ENCODE measurements at regions not wholly inside any gene's neighbourhood (a gene's known extent, or its start where the extent isn't known, plus 50 kb on each side); places are given as distances from the start of the nearest gene placed in this dataset.
"Not testable (repeated sequence)": the region's sequence is repeated elsewhere in the genome, so short reads cannot be mapped to it uniquely, and the experiment has no call there.

DNA sequence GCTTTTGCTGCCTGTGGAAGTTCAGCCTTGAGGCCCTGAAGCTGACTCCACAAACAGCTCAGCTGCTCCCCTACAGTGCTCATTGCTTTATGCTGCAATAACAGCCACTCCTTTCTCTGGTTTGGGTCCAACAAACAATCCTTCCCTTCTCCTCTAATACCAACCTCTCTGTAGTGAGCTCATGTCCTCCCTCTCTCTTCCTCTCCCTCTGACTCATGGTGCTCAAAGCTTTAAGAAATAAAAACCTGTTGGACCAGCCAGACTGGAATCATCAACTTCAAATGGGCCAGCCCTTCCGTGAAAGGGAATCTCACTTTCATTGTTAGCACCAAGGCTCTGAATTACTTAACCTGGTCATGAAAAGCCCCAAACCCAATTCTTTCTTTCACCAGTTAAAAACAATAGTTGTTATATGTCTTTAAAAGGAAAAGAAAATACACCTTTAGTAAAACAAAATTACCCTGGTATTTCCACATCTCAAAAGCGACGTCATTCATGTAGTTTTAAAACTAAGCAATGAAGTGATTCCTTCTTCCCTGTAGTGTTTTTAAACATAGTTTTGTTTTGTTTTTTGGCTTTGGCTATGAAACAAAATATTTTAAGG, 126.4 kb downstream of the DUSP6 start:
- peak; percentile 71 for DNase-seq

GRCh38 chr12:89225401-89225800, 126.9 kb downstream of the DUSP6 start:
- DNase-seq = no peak

DNA sequence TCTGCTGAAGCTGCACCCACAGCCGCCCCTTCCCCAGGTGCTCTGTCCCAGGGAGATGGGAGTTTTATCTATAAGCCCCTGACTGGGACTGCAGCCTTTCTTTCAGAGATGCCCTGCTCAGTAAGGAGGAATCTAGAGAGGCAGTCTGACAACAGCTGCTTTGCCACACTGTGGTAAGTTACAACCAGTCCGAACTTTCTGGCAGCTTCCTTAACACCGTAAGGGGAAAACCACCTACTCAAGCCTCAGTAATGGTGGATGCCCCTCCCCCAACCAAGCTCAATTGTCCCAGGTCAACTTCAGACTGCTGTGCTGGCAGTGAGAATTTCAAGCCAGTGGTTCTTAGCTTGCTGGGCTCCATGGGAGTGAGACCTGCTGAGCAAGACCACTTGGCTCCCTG, 129.7 kb downstream of the DUSP6 start:
- not testable (repeated sequence) for DNase-seq

GRCh38 chr12:89217472-89217871, 134.8 kb downstream of the DUSP6 start:
- no peak for DNase-seq

DNA sequence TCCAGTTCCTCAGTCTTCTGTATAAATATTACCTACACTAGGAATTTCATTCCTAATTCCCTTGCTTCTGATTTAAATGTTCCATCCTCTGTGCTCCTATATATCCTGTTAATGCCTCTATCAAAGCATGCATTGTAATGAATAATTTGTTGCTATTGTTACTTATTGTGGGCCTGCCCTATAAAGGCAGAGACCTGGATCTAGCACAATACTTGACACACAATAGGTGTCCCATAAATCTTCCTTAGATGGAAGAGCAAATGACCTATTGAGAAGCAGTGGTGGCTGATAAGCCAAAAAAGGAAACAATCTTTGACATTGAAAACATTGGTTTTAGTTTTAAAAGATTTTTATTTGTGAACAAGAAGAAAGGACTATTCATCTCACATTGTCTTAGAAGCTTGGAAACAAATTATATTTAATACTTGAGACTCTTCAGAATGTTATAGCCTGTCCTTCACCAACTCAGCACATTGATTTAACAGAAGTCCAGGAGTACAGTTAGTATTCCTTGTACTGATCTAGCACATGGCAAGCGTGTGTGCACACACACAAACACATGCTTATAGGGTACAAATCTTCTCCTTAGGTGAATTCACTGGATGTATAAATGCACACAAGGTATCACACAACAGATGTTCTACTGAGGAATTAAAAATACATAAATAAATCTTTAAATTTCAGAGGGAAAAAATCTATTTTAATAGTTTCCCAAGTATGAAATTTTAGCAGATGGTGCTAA, 135.9 kb downstream of the DUSP6 start:
- no peak for DNase-seq

GRCh38 chr12:89215196-89215595, 137.1 kb downstream of the DUSP6 start:
- no peak for DNase-seq

GRCh38 chr12:89213747-89214146, 138.6 kb downstream of the DUSP6 start:
- DNase-seq = no peak

DNA sequence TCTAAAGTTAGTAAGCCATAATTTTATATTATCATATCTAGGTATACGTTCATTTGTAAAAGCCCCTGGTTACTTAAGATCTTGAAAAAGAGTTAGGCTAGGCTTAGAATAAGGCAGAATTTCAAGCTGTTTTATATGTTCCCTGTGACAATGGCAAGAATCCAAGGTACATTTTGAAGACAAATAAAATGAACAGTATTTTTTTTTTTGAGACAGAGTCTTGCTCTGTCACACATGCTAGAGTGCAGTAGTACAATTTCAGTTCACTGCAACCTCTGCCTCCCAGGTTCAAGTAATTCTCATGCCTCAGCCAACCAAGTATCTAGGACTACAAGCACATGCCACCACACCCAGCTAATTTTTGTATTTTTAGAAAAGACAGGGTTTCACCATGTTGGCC, 139.2 kb downstream of the DUSP6 start:
- DNase-seq = no peak

- no peak for DNase-seq
Measured at GRCh38 chr12:89212339-89212771, 139.9 kb downstream of the DUSP6 start.

DNA sequence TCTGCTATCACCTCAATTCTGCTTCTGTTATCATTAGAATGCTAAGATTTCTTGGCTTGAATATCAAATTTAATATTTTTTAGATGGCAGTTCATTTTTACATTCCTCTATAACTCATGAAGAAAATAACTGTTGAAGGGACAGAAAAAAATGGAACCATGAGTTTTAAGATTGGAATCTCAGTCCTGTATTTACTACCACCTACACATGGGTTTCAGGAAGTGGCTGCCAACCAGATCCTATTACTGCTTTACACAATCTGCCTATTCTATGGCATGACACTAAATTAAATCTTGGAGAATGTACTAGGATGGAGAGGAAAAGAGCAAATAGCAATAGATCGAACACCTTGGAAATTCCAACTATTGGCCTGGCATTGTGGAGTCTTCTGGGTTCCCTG, 140.8 kb downstream of the DUSP6 start:
- peak; percentile 7 for DNase-seq

GRCh38 chr12:89210277-89210676, 142.0 kb downstream of the DUSP6 start:
- DNase-seq = no peak

DNA sequence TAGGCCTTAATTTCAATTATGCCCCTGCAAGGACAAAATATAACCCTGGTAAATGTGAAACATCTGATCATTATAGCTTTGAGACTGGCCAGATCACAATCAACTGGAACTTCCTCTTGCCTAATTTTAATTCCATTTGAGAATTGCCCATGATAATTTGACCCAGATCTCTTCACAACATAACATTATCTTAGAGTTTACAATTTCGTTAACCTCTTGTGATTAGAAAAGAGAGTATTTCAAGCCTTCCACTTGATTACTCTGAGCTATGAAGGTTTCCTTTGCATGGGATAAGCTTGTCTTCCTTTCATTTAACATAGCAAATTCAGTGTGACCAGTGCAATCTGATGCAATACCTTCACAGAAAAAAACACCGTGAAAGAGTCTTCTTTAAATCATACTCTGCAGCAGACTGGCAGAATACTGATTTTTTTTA, 143.6 kb downstream of the DUSP6 start:
- peak; percentile 53 for DNase-seq

DNA sequence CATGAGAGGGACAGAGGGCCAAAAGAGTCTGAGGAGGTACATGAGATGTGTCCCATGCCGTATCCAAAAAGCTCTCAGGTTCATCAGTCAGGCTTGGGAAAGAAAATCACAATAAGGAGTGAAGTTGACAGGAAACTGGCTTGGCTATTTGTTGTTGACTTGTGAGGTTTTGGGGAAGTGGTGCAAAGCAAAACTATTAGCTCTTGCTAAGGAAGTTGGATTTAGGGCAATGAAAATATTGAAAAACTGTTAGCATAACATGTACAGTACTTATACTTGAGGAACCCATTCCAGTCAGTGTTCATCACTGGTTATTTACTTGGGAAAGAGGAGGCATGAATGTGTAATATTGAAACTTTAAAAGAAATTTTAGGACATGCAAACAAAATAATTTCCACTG, 145.9 kb downstream of the DUSP6 start:
- no peak for DNase-seq

GRCh38 chr12:89205517-89205916, 146.8 kb downstream of the DUSP6 start:
- DNase-seq = no peak

DNA sequence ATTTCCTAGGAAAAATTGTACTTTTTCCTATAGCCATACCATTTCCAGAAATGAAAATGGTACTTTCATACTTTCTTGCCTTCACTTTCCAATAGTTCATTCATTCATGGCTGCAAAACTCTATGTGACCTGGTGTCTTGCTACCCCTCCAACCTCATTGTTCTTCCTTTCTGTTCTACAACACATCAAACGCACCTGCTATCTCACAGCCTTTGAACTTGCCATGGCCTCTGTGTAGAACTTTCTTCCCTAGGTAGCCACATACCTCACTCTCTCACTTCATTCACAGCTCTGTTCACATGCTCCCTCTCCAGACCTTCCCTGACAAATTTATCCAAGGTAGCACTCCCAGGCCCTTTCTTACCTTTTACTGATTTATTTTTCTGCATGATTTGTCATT, 149.2 kb downstream of the DUSP6 start:
- DNase-seq = no peak

- no peak for DNase-seq
Measured at GRCh38 chr12:89200217-89200616, 152.1 kb downstream of the DUSP6 start.

- no peak for DNase-seq
Measured at GRCh38 chr12:89195470-89195869, 156.8 kb downstream of the DUSP6 start.

DNA sequence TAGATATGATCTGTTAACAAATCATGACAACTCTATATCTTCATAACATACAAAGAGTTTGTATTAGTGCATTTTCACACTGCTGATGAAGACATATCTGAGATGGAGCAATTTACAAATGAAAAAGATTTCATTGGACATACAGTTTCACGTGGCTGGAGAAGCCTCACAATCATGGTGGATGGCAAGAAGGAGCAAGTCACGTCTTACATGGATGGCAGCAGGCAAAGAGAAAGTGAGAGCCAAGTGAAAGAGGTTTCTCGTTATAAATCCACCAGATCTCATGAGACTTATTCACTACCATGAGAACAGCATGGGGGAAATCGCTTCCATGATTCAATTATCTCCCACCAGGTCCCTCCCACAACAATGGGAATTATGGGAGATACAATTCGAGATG, 157.6 kb downstream of the DUSP6 start:
- no peak for DNase-seq

DNA sequence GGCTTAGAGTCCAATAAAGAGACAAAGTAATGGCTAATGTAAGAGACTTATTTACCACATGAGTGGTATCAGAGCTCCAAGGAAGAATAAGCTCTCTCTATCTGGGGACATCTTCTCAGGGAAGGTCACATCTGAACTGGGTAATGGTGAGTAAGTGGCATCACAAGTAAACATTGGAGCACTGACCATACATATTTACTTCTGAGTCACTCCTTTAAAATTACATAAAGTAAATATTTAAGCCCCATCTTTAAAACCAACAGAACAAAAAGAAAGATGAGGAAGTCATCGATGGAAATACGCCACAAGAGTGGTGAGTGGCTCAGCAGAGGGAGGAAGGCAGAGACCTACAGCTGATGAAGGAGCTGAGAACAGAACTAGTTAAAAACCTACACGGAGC, 159.9 kb downstream of the DUSP6 start:
- DNase-seq = no peak

DNA sequence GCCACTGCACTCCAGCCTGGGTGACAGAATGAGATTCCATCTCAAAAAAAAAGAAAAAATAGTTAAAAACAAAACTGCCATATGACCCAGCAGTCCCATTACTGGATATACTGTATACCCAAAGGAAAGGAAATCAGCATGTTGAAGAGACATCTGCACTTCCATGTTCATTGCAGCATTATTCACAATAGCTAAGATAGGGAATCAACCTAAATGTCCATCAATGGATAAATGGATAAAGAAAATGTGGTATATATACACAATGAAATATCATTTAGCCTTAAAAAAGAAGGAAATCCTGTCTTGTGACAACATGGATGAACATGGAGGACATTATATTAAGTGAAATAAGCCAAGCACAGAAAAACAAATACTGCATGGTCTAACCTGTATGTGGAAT, 160.7 kb downstream of the DUSP6 start:
- not testable (repeated sequence) for DNase-seq

DNA sequence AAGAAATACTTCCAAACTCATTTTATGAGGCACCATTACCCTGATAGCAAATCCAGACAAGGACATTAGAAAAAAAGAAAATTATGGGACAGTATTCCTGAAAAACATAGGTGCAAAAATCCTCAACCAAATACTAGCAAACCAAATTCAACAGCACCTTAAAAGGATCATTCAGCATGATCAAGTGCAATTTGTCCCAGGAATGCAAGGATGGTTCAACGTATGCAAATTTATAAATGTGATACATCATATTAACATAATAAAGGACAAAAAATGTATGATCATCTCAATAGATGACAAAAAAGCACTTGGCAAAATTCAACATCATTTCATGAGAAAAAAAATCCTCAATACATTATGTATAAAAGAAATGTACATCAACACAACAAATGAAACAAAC, 162.9 kb downstream of the DUSP6 start:
- no peak for DNase-seq

DNA sequence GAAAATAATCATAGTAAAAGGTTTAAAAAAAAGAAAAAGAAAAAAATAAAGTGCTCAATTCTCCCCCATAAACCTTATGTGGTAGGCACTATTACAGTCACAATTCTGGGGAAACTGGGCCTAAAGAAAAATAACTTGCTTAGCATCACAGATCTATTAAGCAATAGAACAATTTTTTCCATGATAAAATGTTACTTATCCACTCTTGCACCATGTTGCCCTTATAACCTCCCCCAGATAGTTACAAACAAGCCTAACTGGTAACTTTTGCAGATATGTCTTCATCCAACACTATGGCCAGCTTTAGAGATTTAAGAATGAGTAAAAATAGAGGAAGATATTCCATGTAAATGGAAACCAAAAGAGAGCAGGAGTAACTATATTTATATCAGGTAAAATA, 164.8 kb downstream of the DUSP6 start:
- DNase-seq = no peak

GRCh38 chr12:89185889-89186288, 166.4 kb downstream of the DUSP6 start:
- no peak for DNase-seq

DNA sequence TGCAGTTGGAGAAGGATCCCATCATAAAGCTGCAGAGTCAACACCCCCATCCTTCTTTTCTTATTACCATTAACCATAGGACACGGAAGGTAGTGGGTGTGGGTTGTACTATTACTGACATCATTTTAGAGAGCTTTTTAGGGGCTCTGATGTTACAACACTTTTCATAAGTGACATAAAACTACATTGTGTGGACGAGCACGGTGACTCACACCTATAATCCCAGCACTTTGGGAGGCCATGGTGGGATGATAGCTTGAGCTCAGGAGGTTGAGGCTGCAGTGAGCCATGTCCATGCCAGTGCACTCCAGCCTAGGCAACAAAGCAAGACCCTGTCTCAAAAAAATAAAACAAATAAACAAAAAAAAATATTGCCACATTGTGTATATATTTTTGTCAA, 167.1 kb downstream of the DUSP6 start:
- no peak for DNase-seq

All from fibroblast of skin of scalp (primary cell).